OCI-LY3 (cell line): ENCODE measurements at regions not wholly inside any gene's neighbourhood (a gene's known extent, or its start where the extent isn't known, plus 50 kb on each side); places are given as distances from the start of the nearest gene placed in this dataset.

ENCODE experiments used
- H2AFZ ChIP-seq: fragments of 200-600, 300-600 bp; shearing (Covaris generic); 2 replicates; pipeline ENCODE4 v1.6.0; 2014; ENCODE audit warnings: antibody characterized with exemption, low read depth, low read length
- H3K27ac ChIP-seq: fragments of 200-600, 300-600 bp; sonication (generic); 2 replicates; pipeline ENCODE4 v1.5.1; 2014; ENCODE audit warnings: mild to moderate bottlenecking, low read length, moderate library complexity, mixed read lengths
- H3K27me3 ChIP-seq: fragments of 200-600, 300-600 bp; sonication (generic); 2 replicates; pipeline ENCODE4 v1.6.1; 2014; ENCODE audit warnings: low read depth, low read length, mixed read lengths
- H3K36me3 ChIP-seq: fragments of 200-600, 300-600 bp; sonication (generic); replicated peaks from 2 replicates; pipeline ENCODE3; 2014; ENCODE audit warnings: low read depth, low read length, mixed read lengths
- H3K4me1 ChIP-seq: fragments of 300-600, 200-600 bp; sonication (generic); 2 replicates; pipeline ENCODE4 v1.6.1; 2014; ENCODE audit warnings: low read length, mixed read lengths
- H3K4me2 ChIP-seq: fragments of 200-600, 300-600 bp; sonication (generic); 2 replicates; pipeline ENCODE4 v1.6.1; 2014; ENCODE audit warnings: low read length, mixed read lengths
- H3K4me3 ChIP-seq: fragments of 300-600, 200-600 bp; sonication (generic); 2 replicates; pipeline ENCODE4 v1.5.1; 2014; ENCODE audit warnings: antibody characterized with exemption, mild to moderate bottlenecking, low read length, moderate library complexity
- H3K79me2 ChIP-seq: fragments of 300-600, 200-600 bp; shearing (Covaris generic); 2 replicates; pipeline ENCODE4 v1.6.1; 2014; ENCODE audit warnings: mild to moderate bottlenecking, low read length, mixed read lengths
- H3K9ac ChIP-seq: fragments of 300-600, 200-600 bp; shearing (Covaris generic); 2 replicates; pipeline ENCODE4 v1.6.0; 2014; ENCODE audit warnings: mild to moderate bottlenecking, low read length, moderate library complexity
- H3K9me3 ChIP-seq: fragments of 200-600, 300-600 bp; shearing (Covaris generic); 2 replicates; pipeline ENCODE4 v1.6.1; 2014; ENCODE audit warnings: low read length, mixed read lengths; ENCODE audit not compliant: insufficient read depth
- H4K20me1 ChIP-seq: fragments of 200-600, 300-600 bp; sonication (generic); 2 replicates; pipeline ENCODE4 v1.6.1; 2016; ENCODE audit warnings: low read length, mixed read lengths; ENCODE audit not compliant: insufficient read depth
- CTCF ChIP-seq: fragments of 200-600, 300-600 bp; sonication (generic); IDR thresholded peaks from 2 replicates; pipeline ENCODE4 v1.5.1; 2014; ENCODE audit warnings: antibody characterized with exemption, low read length, low read depth
- EZH2phosphoT487 ChIP-seq: fragments of 200-600 bp; shearing (Covaris generic); IDR thresholded peaks from 2 replicates; pipeline ENCODE4 v1.6.1; 2018; ENCODE audit warnings: antibody characterized with exemption, mixed run types, low read depth

GRCh38 chr6:11432091-11432490, 105.5 kb upstream of the TMEM170B start:
- Histone ChIP-seq H3K9ac (no peak overlapping the region), H2AFZ (no peak overlapping the region), H3K4me1 (peaks cover 26% of the 10 kb centered on the region)

GRCh38 chr6:11431455-11431937, 106.1 kb upstream of the TMEM170B start:
- Histone ChIP-seq H3K4me3 (no peak overlapping the region), H3K9ac (no peak overlapping the region), H2AFZ (no peak overlapping the region), H3K27me3 (no peaks in the 10 kb centered on the region), H3K4me2 (no peak overlapping the region), H3K9me3 (no peaks in the 10 kb centered on the region), H4K20me1 (no peaks in the 10 kb centered on the region), H3K79me2 (no peaks in the 10 kb centered on the region), H3K27ac (no peak overlapping the region), H3K4me1 (peaks cover 26% of the 10 kb centered on the region), H3K36me3 (no peaks in the 10 kb centered on the region)
- TF ChIP-seq CTCF, result no peak
- TF ChIP-seq EZH2phosphoT487, result no peak

More at GRCh38 chr6:11432091-11432490, 105.5 kb upstream of the TMEM170B start:
- Histone ChIP-seq H3K27ac (no peak overlapping the region), H3K27me3 (no peaks in the 10 kb centered on the region), H3K4me2 (no peak overlapping the region), H3K9me3 (no peaks in the 10 kb centered on the region), H3K4me3 (no peak overlapping the region), H4K20me1 (no peaks in the 10 kb centered on the region), H3K79me2 (no peaks in the 10 kb centered on the region), H3K36me3 (no peaks in the 10 kb centered on the region)
- TF ChIP-seq CTCF (no peak), EZH2phosphoT487 (no peak)

DNA sequence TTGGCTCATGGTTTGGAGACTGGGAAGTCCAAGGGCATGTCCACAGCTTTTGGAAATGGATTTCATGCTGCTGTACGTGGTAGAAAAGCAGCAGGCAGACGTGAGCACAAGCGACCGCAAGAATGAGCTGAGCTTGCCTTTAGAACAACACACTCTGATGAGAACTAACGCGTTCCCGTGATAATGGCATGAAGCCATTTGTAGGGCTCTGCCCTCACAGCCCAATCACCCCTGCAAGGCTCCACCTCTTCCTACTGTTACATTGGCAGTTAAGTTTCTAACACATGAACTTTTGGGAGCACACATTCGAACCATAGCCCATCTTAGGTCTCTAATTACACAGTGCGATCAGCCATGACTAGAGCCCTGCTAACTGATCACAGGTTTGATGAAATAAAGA, 107.5 kb upstream of the TMEM170B start:
- H3K36me3 ChIP-seq, result no peaks in the 10 kb centered on the region
- H3K9me3 ChIP-seq, result no peaks in the 10 kb centered on the region
- H3K27me3 ChIP-seq, result no peaks in the 10 kb centered on the region
- H3K79me2 ChIP-seq, result no peaks in the 10 kb centered on the region
- H3K4me3 ChIP-seq, result no peak overlapping the region
- H3K4me2 ChIP-seq, result no peak overlapping the region
- H4K20me1 ChIP-seq, result no peaks in the 10 kb centered on the region
- no peak overlapping the region for H3K9ac ChIP-seq
- no peak overlapping the region for H3K27ac ChIP-seq
- TF ChIP-seq CTCF (no peak), EZH2phosphoT487 (no peak)
- H2AFZ ChIP-seq, result no peak overlapping the region
- peaks cover 26% of the 10 kb centered on the region for H3K4me1 ChIP-seq

DNA sequence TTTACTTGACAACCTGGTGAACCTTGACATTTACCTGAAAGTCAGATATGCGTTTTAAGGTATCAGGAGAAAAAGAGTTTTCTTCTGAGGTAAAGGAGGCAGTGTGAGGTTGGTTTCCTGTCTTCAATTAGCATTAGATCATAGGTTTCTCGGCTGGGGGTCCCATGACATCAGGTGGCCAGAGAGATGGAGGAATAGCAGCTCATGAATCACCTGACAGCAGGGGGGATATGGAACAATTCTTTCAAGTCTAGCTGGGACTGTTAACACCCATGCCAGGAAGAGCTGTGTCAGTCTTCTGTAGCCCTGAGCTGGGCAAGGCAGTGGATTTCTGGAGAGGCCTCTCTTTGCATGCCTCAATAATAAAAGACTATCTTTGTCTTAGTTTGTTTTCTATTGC, 108.0 kb upstream of the TMEM170B start:
- Histone ChIP-seq H4K20me1 (no peaks in the 10 kb centered on the region), H3K4me1 (peaks cover 26% of the 10 kb centered on the region), H3K4me2 (no peak overlapping the region), H3K9ac (no peak overlapping the region), H3K79me2 (no peaks in the 10 kb centered on the region), H3K4me3 (no peak overlapping the region), H2AFZ (no peak overlapping the region), H3K27me3 (no peaks in the 10 kb centered on the region), H3K9me3 (no peaks in the 10 kb centered on the region), H3K27ac (no peak overlapping the region), H3K36me3 (no peaks in the 10 kb centered on the region)
- TF ChIP-seq EZH2phosphoT487 (no peak), CTCF (no peak)
